Mesodermal cell (in vitro differentiated cells): ENCODE measurements at regions not wholly inside any gene's neighbourhood (a gene's known extent, or its start where the extent isn't known, plus 50 kb on each side); places are given as distances from the start of the nearest gene placed in this dataset.

Experiments used
- H3K27ac ChIP-seq: 2 replicates; pipeline ENCODE4 v1.7.0; 2013; ENCODE audit warnings: mild to moderate bottlenecking, low read depth, low read length, moderate library complexity; ENCODE audit not compliant: severe bottlenecking
- H3K36me3 ChIP-seq: 2 replicates; pipeline ENCODE4 v1.7.1; 2013; ENCODE audit warnings: mild to moderate bottlenecking, low read length, moderate library complexity; ENCODE audit not compliant: control insufficient read depth, insufficient read depth
- H3K4me1 ChIP-seq: one replicate; pipeline ENCODE4 v1.7.1; 2013; ENCODE audit warnings: mild to moderate bottlenecking, low read length; ENCODE audit not compliant: insufficient read depth, control insufficient read depth, poor library complexity, severe bottlenecking
- H3K4me3 ChIP-seq: 2 replicates; pipeline ENCODE4 v1.7.0; 2013; ENCODE audit warnings: low read length, control low read depth, mild to moderate bottlenecking; ENCODE audit not compliant: insufficient read depth, poor library complexity, severe bottlenecking; ENCODE audit errors: extremely low read depth
- H3K9me3 ChIP-seq: 2 replicates; pipeline ENCODE4 v1.7.1; 2013; ENCODE audit warnings: mild to moderate bottlenecking, low read length, moderate library complexity; ENCODE audit not compliant: control insufficient read depth
- WGBS, 2 experiments: methylation state at CpG; one replicate each; pipeline ENCODE4 v1.1.5; 2013; ENCODE audit warnings: missing lambda C conversion rate in 2 of 2; ENCODE audit not compliant: insufficient coverage in 2 of 2; 5-methylcytosine and 5-hydroxymethylcytosine counted together

DNA sequence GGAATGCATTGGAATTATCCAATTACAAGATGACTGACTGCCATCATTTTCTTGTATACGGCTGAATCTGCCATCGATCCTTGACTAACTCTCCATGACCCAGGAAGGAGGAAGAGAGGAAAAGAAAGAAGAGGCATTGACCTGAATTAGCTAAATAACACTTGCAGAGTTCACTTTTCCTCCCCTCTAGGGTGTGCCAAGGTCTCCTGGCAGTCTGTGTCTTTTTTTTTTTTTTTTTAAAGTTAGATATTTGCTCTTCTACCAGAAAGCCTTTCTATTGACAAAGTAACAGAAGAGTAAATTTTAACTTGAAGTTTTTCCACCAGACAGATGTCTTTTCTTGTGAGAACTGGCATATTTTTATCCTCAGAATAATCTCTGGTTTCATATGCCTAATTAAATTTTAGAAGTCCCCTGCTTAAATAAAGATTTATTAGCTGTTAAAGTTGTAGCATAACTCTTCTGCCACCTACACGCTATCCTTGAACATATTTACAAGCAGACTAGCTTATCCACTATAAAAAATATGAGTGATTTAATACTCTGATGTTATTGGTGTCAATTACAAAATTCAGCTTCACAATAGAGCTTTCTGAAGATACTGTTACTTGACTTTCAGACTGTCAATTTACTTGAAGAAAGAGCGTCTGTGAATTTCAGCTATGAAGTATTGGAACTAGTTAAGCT, 171.7 kb upstream of the ETAA1 start:
- 93% methylated on average over 3 of the region's 4 CpGs; no CpG with 5 or more reads in 1 of the 2 experiments for WGBS, 2 experiments

DNA sequence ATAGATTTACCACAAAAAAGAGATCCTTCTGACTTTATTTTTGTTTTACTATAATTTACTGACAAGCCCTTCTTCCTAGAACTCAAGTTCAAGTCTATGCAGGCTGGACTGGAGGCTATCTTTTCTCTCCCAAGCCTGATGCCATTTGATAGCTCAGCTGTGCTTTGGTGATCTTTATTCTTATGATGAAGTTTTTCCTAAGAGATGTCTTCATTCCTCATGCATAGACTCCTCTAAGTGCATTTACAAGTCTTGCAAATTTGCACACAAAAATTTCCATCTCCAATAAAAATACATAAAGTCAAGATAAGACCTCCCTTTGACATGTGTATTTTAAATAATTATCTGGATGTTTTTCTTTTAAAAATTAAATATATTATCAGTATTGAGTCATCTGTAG, 167.4 kb upstream of the ETAA1 start:
- H3K27ac ChIP-seq, result no peak overlapping the region
- H3K4me3 ChIP-seq, result no peak overlapping the region
- H3K9me3 ChIP-seq, result peaks cover 4% of the 10 kb centered on the region
- no peaks in the 10 kb centered on the region for H3K36me3 ChIP-seq
- H3K4me1 ChIP-seq, result no peaks in the 10 kb centered on the region

More for the DNA sequence above, 171.7 kb upstream of the ETAA1 start:
- no peak overlapping the region for H3K4me3 ChIP-seq
- no peak overlapping the region for H3K27ac ChIP-seq
- H3K9me3 ChIP-seq, result peaks cover under 1% of the 10 kb centered on the region
- no peaks in the 10 kb centered on the region for H3K36me3 ChIP-seq
- no peaks in the 10 kb centered on the region for H3K4me1 ChIP-seq

DNA sequence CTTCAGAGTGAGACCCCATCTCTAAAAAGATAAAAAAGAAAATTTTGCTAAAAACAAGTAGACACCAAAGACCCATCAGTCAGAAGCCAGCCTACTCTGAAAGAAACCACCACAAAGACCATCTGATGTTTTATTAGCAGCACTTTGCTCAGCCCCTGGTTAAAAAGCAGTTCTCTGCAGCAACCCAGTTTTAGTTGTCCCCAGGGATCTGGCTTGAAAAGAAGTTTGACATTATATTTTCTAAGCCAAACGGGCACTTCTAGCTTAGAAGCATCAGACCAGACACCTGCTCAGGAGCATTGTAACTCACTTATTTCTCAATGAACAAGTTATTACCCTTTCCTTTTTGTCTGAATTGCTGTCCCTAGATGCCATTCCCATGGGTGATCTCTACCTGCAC, 164.2 kb upstream of the ETAA1 start:
- H3K27ac ChIP-seq, result no peak overlapping the region
- H3K4me1 ChIP-seq, result no peaks in the 10 kb centered on the region
- no peak overlapping the region for H3K4me3 ChIP-seq
- H3K9me3 ChIP-seq, result peaks cover 4% of the 10 kb centered on the region
- H3K36me3 ChIP-seq, result no peaks in the 10 kb centered on the region
- 90 to 100% methylated on average over 1 of the region's 1 CpG for WGBS, 2 experiments

DNA sequence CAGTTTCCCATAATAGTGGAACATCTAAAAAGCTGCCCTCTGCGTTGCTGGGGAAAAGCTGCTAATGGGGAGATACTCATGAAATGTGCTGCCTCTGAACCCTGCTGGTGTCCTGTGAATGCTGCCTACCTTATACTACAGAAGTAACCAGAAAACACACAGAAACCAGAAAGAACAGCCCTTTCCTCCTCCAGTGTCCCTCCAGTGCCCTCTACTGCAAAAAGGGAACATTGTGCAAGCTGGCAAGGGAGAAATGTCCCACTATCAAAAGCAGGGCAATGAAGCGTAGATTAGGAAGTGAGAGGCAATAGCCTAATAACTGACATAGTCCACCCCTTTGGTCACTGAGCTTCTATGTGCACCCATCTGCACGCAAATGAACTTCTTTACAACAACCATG, 162.7 kb upstream of the ETAA1 start:
- Histone ChIP-seq H3K27ac (no peak overlapping the region), H3K4me1 (no peaks in the 10 kb centered on the region), H3K9me3 (peaks cover 4% of the 10 kb centered on the region), H3K4me3 (no peak overlapping the region), H3K36me3 (no peaks in the 10 kb centered on the region)
- 100% methylated on average over 1 of the region's 3 CpGs for WGBS, 2 experiments

DNA sequence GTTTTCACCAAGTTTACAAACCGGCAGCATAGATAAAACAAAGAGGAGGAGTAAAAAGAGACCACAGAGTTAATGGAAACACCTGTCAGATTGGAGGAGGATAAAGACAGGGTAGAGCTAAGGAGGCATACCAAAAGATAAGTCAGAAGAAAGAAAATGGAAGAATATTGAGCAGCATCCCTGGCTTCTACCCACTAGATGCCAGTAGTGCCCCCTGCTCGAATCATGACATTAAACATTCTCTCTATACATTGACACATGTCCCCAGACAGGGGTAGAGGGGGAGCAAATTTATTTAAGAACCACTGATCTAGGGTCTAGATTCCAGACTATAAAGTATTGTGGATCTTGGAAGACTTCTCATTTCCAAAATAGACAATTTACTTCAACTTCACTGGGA, 159.8 kb upstream of the ETAA1 start:
- Histone ChIP-seq H3K27ac (no peak overlapping the region), H3K4me3 (no peak overlapping the region)

DNA sequence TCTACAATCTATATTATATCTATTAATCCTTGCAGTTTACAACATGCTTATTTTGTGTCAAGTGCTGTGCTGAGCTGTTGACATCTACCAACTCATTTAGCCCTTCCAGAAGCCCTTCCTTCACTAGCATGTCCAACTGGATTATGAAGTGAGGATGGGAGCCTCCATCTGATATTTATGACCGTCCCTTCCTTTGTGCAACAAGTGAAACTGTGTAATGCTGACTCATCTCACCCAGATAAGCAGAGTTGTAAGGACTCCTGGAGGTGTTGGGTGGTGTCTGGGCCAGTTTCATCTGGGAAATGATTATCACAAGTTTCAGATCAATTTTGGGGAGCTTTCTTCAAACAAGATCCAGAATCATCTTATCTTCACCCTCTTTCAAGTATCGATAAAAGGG, 156.6 kb upstream of the ETAA1 start:
- no peaks in the 10 kb centered on the region for H3K9me3 ChIP-seq
- H3K4me1 ChIP-seq, result no peaks in the 10 kb centered on the region
- H3K36me3 ChIP-seq, result no peaks in the 10 kb centered on the region
- H3K27ac ChIP-seq, result no peak overlapping the region
- no peak overlapping the region for H3K4me3 ChIP-seq
- WGBS, 2 experiments, result 83% methylated on average over 1 of the region's 2 CpGs; no CpG with 5 or more reads in 1 of the 2 experiments

More for the DNA sequence above, 159.8 kb upstream of the ETAA1 start:
- no peaks in the 10 kb centered on the region for H3K9me3 ChIP-seq
- H3K36me3 ChIP-seq, result no peaks in the 10 kb centered on the region
- WGBS, 2 experiments, result 100% methylated on average over 1 of the region's 2 CpGs
- H3K4me1 ChIP-seq, result no peaks in the 10 kb centered on the region

DNA sequence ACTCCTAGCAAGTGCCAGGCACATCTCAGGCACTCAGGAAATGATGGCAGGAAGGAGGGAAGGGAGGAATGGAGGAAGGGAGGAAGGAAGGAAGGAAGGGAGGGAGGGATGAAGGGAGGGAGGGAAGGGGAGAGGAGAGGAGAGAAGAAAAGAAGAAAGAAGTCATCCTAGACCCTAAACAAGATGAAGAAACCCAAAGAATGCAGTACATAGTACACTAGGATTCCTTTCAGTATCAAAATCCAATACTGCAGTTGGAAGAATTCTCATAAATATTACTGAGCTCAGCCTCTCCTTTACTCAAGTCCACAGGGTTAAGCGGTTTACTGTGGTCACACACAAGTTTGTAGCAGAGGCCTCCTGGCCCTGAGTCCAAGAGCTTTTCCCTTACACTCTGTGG, 155.7 kb upstream of the ETAA1 start:
- 100% methylated on average over 1 of the region's 1 CpG for WGBS, 2 experiments
- Histone ChIP-seq H3K4me1 (no peaks in the 10 kb centered on the region), H3K4me3 (no peak overlapping the region), H3K9me3 (no peaks in the 10 kb centered on the region), H3K27ac (no peak overlapping the region), H3K36me3 (no peaks in the 10 kb centered on the region)

DNA sequence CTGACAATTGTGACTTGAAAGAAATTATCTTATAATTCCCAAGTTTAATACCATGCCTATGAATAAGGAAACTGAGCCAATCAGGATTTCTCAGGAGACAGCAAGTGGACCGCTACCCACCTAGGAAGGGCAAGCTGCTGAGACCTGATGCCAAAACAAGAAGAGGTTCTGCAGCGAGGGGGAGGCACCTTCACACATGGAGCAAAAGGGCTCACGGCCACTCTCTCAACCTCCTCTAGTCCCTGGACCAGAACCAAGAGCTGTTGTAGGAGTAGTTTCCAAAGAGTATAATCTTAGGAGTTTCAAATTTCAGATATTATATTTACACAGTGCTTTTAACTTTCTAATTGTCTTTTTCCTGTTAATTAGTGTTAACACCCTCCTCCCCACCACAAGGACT, 154.7 kb upstream of the ETAA1 start:
- 89 to 100% methylated on average over 1 of the region's 3 CpGs for WGBS, 2 experiments
- Histone ChIP-seq H3K36me3 (no peaks in the 10 kb centered on the region), H3K9me3 (no peaks in the 10 kb centered on the region), H3K4me3 (no peak overlapping the region), H3K4me1 (no peaks in the 10 kb centered on the region), H3K27ac (no peak overlapping the region)

DNA sequence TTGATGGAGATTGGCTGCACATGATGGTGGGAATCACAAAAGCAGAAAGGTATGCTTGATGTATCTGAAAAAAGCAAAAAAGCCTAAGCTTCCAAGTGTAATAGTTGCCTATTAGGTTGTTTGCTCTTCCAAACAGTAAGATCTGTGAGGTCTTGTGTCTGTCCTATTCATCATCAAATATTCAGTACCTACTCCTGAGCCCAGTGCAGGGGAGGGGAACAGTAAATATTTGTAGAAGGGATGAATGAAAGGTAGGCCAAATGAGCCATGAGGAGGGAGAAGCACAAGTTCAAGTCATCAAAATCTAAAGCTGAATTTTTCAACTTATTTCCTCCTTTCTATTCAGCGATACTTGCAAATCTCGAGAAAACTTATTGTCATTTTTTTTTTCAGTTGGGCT, 153.2 kb upstream of the ETAA1 start:
- no peaks in the 10 kb centered on the region for H3K4me1 ChIP-seq
- H3K9me3 ChIP-seq, result no peaks in the 10 kb centered on the region
- 90 to 96% methylated on average over 2 of the region's 2 CpGs for WGBS, 2 experiments
- no peaks in the 10 kb centered on the region for H3K36me3 ChIP-seq
- H3K27ac ChIP-seq, result no peak overlapping the region
- no peak overlapping the region for H3K4me3 ChIP-seq

DNA sequence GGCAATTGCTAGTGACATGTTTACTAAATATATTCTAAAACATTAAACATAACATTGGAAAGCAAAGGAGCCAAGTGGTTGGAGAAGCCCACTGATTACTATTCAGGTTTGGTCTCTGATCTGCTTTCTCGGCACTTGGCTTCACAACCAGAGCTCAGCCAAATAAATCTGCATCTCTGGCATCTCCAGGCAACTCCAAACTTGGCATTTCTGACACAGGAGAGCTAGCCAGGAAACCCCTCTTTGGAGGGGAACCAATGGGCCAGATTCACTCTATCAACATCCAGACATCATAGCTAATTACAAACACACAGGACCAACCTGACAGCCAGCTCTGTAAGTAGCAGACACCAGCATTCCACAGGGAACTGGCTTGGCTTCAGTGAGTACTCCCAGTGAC, 150.3 kb upstream of the ETAA1 start:
- 89 to 100% methylated on average over 1 of the region's 1 CpG for WGBS, 2 experiments

DNA sequence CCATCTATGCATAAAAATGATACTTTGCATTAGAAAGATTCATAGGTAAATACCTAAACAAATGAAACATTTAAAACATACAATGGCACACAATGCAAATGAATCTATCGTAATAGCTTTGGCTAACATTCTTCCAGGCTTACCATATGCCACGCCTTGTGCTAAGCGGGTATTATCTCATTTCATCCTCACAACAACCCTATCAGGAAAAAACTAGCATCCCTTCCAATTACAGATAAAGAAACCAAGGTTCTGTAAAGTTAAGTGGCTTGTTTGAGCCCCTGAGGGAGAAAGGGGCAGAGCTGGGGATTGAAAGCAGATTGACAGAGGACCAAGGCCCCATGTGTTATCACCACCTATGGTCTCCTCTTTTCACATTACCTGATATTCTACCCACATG, 145.4 kb upstream of the ETAA1 start:
- WGBS, 2 experiments, result 92% methylated on average over 3 of the region's 3 CpGs; no CpG with 5 or more reads in 1 of the 2 experiments
- no peak overlapping the region for H3K27ac ChIP-seq
- no peaks in the 10 kb centered on the region for H3K9me3 ChIP-seq
- H3K4me1 ChIP-seq, result no peaks in the 10 kb centered on the region
- H3K4me3 ChIP-seq, result no peak overlapping the region
- no peaks in the 10 kb centered on the region for H3K36me3 ChIP-seq

More for the DNA sequence above, 150.3 kb upstream of the ETAA1 start:
- H3K4me1 ChIP-seq, result no peaks in the 10 kb centered on the region
- no peak overlapping the region for H3K4me3 ChIP-seq
- no peaks in the 10 kb centered on the region for H3K9me3 ChIP-seq
- H3K36me3 ChIP-seq, result no peaks in the 10 kb centered on the region
- H3K27ac ChIP-seq, result no peak overlapping the region
